Thyroid gland (tissue), 4 donors: ENCODE measurements at regions not wholly inside any gene's neighbourhood (a gene's known extent, or its start where the extent isn't known, plus 50 kb on each side); places are given as distances from the start of the nearest gene placed in this dataset.
"Not testable (repeated sequence)": the region's sequence is repeated elsewhere in the genome, so short reads cannot be mapped to it uniquely, and the experiment has no call there.

ENCODE experiments used
- DNase-seq, 2 donors: peaks; one replicate each; pipeline ENCODE4 v3.0.0-alpha.2; 2019
- H3K27ac ChIP-seq, 3 donors: fragments of 200-600 bp; sonication (generic); 1 replicate in 2 of 3; 2 replicates in 1 of 3; pipeline ENCODE4 v1.5.1; 2016 to 2019; ENCODE audit warnings: mild to moderate bottlenecking in 1 of 3, moderate library complexity in 1 of 3
- H3K27me3 ChIP-seq: fragments of 200-600 bp; sonication (generic); one replicate; pipeline ENCODE4 v1.5.1; 2019
- H3K36me3 ChIP-seq, 2 donors: fragments of 200-600 bp; sonication (generic); one replicate each; pipeline ENCODE4 v1.5.1; 2016 to 2019
- H3K4me1 ChIP-seq, 2 donors: fragments of 200-600 bp; sonication (generic); one replicate each; pipeline ENCODE4 v1.5.1; 2017 to 2019
- H3K4me3 ChIP-seq, 3 donors: fragments of 200-600 bp; sonication (generic); replicated peaks in 1 of 3; 1 replicate in 2 of 3; 2 replicates in 1 of 3; pipeline ENCODE4 v1.5.1; 2016; ENCODE audit warnings: mild to moderate bottlenecking in 1 of 3
- H3K9me3 ChIP-seq: fragments of 200-600 bp; sonication (generic); one replicate; pipeline ENCODE4 v1.5.1; 2017
- CTCF ChIP-seq, 6 experiments: fragments of 200-600 bp in 3 of 6; fragments of 450-650 bp in 3 of 6; sonication (generic) in 3 of 6; IDR thresholded peaks; one replicate each; pipeline ENCODE4 v1.5.1; 2016 to 2019; ENCODE audit warnings: antibody characterized with exemption in 6 of 6, mild to moderate bottlenecking in 2 of 6, inconsistent platforms in 1 of 6, moderate library complexity in 1 of 6
- POLR2A ChIP-seq, 2 donors: fragments of 450-650 bp; IDR thresholded peaks; one replicate each; pipeline ENCODE4 v1.6.1; 2017; ENCODE audit warnings: antibody characterized with exemption in 2 of 2, mild to moderate bottlenecking in 2 of 2, moderate library complexity in 1 of 2
- WGBS, 2 donors: methylation state at CpG; one replicate each; pipeline ENCODE4 v1.1.5; 2017; 5-methylcytosine and 5-hydroxymethylcytosine counted together
- intact Hi-C: fragments of 100-400 bp; cut with DNase I; formaldehyde crosslinking; loops from one replicate; pipeline ENCODE4 v1.15.1; 2023

DNA sequence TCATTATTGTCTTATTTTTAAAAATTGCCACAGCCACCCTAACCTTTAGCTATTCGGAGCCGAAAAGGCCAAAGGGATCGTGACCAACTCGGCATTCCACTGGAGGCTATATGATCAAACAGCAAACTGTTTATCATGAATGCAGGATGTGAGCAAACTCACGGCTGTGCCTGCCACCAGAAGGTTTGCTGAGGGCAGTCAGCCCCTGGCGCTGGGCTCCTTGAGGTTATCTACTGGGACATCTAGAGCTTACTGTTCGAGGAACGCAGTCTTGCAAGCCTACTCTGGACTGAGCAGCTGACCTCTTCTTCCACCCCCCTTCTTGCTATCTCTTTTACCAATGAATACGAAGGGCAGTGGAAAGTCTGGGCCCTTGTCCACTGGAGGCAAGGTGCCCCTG is 231.5 kb upstream of the TARS1 start:
- TF ChIP-seq CTCF (IDR thresholded peaks at IDR 0.05) (no peak), POLR2A (IDR thresholded peaks at IDR 0.05) (no peak)
- peaks cover 7 to 16% of the 10 kb centered on the region in 2 donors for H3K4me1 ChIP-seq
- DNase-seq, result no peak
- 85 to 87% methylated on average over 9 of the region's 9 CpGs for WGBS, 2 donors
- no peak overlapping the region for H3K27ac ChIP-seq
- H3K36me3 ChIP-seq, result no peaks in the 10 kb centered on the region
- H3K4me3 ChIP-seq, result no peak overlapping the region
- no peaks in the 10 kb centered on the region for H3K9me3 ChIP-seq
- intact Hi-C loops, result no loop called here
- no peaks in the 10 kb centered on the region for H3K27me3 ChIP-seq

DNA sequence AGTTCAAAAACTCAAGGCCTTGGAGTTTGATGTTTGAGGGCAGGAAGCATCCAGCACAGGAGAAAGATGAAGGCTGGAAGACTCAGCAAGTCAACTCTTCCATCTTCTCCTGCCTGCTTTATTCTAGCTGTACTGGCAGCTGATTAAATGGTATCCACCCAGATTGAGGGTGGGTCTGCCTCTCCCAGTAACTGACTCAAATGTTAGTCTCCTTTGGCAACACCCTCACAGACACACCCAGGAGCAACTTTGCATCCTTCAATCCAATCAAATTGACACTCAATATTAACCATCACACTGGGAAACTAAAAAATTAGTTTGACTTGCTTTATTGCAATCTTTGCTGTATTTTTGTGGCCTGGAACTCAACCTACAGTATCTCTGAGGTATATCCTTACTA is 230.5 kb upstream of the TARS1 start:
- H3K36me3 ChIP-seq, intact Hi-C loops, DNase-seq, H3K27ac ChIP-seq, H3K4me3 ChIP-seq, H3K9me3 ChIP-seq, H3K27me3 ChIP-seq: not testable (repeated sequence)
- peaks cover 7 to 13% of the 10 kb centered on the region in 2 donors for H3K4me1 ChIP-seq

DNA sequence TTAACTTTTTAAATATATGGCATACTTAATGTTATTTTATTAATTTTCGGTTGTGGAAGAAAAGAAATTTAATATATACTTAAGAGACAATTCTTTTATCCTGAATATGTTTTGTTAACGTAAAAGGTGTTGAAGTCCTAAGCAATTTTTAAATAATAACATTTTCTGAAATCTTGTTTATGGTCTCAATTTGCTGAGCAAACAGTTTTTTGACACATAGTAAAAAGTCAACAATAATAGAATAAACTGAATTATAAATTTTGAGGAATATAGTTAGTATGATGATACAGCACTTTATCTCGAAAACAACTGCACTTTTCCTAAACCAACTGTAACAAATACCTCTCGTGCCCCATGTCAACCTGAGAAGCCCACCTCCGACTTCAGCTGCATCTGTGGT is 229.8 kb upstream of the TARS1 start:
- intact Hi-C loops, result no loop called here
- no peak overlapping the region for H3K4me3 ChIP-seq
- TF ChIP-seq CTCF (IDR thresholded peaks at IDR 0.05) (no peak), POLR2A (IDR thresholded peaks at IDR 0.05) (no peak)
- H3K9me3 ChIP-seq, result no peaks in the 10 kb centered on the region
- H3K27me3 ChIP-seq, result no peaks in the 10 kb centered on the region
- DNase-seq, result no peak
- WGBS, 2 donors, result 92 to 96% methylated on average over 5 of the region's 5 CpGs
- peaks cover 2 to 6% of the 10 kb centered on the region in 2 donors for H3K4me1 ChIP-seq
- H3K27ac ChIP-seq, result no peak overlapping the region
- no peaks in the 10 kb centered on the region for H3K36me3 ChIP-seq

- Histone ChIP-seq H3K4me3 (no peak overlapping the region), H3K36me3 (no peaks in the 10 kb centered on the region), H3K27ac (no peak overlapping the region), H3K4me1 (no peaks in the 10 kb centered on the region), H3K27me3 (no peaks in the 10 kb centered on the region), H3K9me3 (no peaks in the 10 kb centered on the region)
- no peak for DNase-seq
- intact Hi-C loops, result no loop called here
- WGBS, 2 donors, result 0 to 21% methylated on average over 1 of the region's 1 CpG
- no peak for TF ChIP-seq POLR2A (IDR thresholded peaks at IDR 0.05)
- TF ChIP-seq CTCF (IDR thresholded peaks at IDR 0.05), result no peak
These were observed 228.3 kb upstream of the TARS1 start for GRCh38 chr5:33212439-33212838.

DNA sequence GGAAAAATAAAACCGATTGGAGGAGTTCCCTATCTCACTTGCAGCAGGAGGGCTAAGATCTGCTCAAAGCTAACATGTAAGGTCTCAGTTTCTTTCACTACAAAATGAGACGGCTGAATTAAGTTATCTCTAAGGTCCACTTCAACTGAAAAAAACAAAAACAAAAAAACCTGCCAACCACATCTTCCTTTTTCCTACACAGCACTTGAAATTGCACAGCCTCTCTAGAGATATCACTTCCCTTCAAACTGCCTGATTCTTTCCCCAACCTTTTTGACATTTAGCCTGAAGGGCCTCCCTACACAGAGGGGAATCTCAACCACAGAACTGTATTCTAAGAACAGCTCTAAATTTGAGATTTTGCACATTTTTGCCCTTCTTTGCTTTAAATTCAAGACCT is 227.9 kb upstream of the TARS1 start:
- Histone ChIP-seq H3K4me3 (no peak overlapping the region), H3K27me3 (no peaks in the 10 kb centered on the region), H3K27ac (no peak overlapping the region), H3K36me3 (no peaks in the 10 kb centered on the region), H3K4me1 (no peaks in the 10 kb centered on the region), H3K9me3 (no peaks in the 10 kb centered on the region)
- DNase-seq, result no peak
- intact Hi-C loops, result no loop called here
- TF ChIP-seq POLR2A (IDR thresholded peaks at IDR 0.05), result no peak
- no peak for TF ChIP-seq CTCF (IDR thresholded peaks at IDR 0.05)
- WGBS, 2 donors, result 28 to 30% methylated on average over 2 of the region's 2 CpGs
